ENCODE measurements at regions not wholly inside any gene's neighbourhood (a gene's known extent, or its start where the extent isn't known, plus 50 kb on each side); places are given as distances from the start of the nearest gene placed in this dataset.

GRCh38 chr4:96637971-96638412 lies 798.1 kb downstream of the PDHA2 start:
- Mint-ChIP-seq H3K4me3 (ENCODE audit: unreplicated experiment) (no peak overlapping the region), H3K4me1 (ENCODE audit: low read depth, unreplicated experiment) (no peaks in the 10 kb centered on the region), H3K9me3 (ENCODE audit: unreplicated experiment) (no peaks in the 10 kb centered on the region), H3K36me3 (ENCODE audit: insufficient read depth, unreplicated experiment) (no peaks in the 10 kb centered on the region), H3K27ac (ENCODE audit: unreplicated experiment) (no peak overlapping the region), H3K27me3 (ENCODE audit: insufficient read depth, unreplicated experiment) (peaks cover 2% of the 10 kb centered on the region)
- intact Hi-C loops (cut with micrococcal nuclease; ENCODE audit: unreplicated experiment) = no loop called here
- H3K27me3 ChIP-seq (replicated peaks; ENCODE audit: control insufficient read depth, insufficient read depth, low read length) = no peaks in the 10 kb centered on the region
- no peak for DNase-seq
- TF ChIP-seq, protein P1, sequence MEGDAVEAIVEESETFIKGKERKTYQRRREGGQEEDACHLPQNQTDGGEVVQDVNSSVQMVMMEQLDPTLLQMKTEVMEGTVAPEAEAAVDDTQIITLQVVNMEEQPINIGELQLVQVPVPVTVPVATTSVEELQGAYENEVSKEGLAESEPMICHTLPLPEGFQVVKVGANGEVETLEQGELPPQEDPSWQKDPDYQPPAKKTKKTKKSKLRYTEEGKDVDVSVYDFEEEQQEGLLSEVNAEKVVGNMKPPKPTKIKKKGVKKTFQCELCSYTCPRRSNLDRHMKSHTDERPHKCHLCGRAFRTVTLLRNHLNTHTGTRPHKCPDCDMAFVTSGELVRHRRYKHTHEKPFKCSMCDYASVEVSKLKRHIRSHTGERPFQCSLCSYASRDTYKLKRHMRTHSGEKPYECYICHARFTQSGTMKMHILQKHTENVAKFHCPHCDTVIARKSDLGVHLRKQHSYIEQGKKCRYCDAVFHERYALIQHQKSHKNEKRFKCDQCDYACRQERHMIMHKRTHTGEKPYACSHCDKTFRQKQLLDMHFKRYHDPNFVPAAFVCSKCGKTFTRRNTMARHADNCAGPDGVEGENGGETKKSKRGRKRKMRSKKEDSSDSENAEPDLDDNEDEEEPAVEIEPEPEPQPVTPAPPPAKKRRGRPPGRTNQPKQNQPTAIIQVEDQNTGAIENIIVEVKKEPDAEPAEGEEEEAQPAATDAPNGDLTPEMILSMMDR (IDR thresholded peaks at IDR 0.05; ENCODE audit: insufficient read depth in 1 of 2, low read depth in 1 of 2, low read length in 1 of 2, severe bottlenecking in 1 of 2, unreplicated experiment in 1 of 2) = no peak
- H3K9me3 ChIP-seq = no peaks in the 10 kb centered on the region
- no peaks in the 10 kb centered on the region for H3K4me1 ChIP-seq
- ChIA-PET POLR2A (no interaction called here), CTCF (no interaction called here)
- no peaks in the 10 kb centered on the region for H3K36me3 ChIP-seq (ENCODE audit: control insufficient read depth, insufficient read depth, low read length)
- BruUV-seq (replicated peaks) = no TSS peak
- H3K4me3 ChIP-seq (ENCODE audit: low read depth, low read length) = no peak overlapping the region

GRCh38 chr4:96639932-96640331 lies 800.0 kb downstream of the PDHA2 start:
- H3K27ac Mint-ChIP-seq (ENCODE audit: unreplicated experiment) = no peak overlapping the region
- Histone ChIP-seq H3K36me3 (ENCODE audit: control insufficient read depth, insufficient read depth, low read length) (no peaks in the 10 kb centered on the region), H3K27me3 (replicated peaks; ENCODE audit: control insufficient read depth, insufficient read depth, low read length) (no peaks in the 10 kb centered on the region), H3K4me3 (ENCODE audit: low read depth, low read length) (no peak overlapping the region), H3K4me1 (no peaks in the 10 kb centered on the region), H3K9me3 (no peaks in the 10 kb centered on the region)
- intact Hi-C loops (cut with micrococcal nuclease; ENCODE audit: unreplicated experiment) = no loop called here
- CTCF ChIA-PET = no interaction called here
- BruUV-seq (replicated peaks) = no TSS peak
- H3K4me3 Mint-ChIP-seq (ENCODE audit: unreplicated experiment) = no peak overlapping the region
- POLR2A ChIA-PET = no interaction called here
- H3K9me3 Mint-ChIP-seq (ENCODE audit: unreplicated experiment) = no peaks in the 10 kb centered on the region
- no peak for DNase-seq
- TF ChIP-seq, protein P1 (IDR thresholded peaks at IDR 0.05; ENCODE audit: insufficient read depth in 1 of 2, low read depth in 1 of 2, low read length in 1 of 2, severe bottlenecking in 1 of 2, unreplicated experiment in 1 of 2) = no peak
- no peaks in the 10 kb centered on the region for H3K36me3 Mint-ChIP-seq (ENCODE audit: insufficient read depth, unreplicated experiment)
- no peaks in the 10 kb centered on the region for H3K4me1 Mint-ChIP-seq (ENCODE audit: low read depth, unreplicated experiment)
- H3K27me3 Mint-ChIP-seq (ENCODE audit: insufficient read depth, unreplicated experiment) = peaks cover 2% of the 10 kb centered on the region

GRCh38 chr4:96642490-96642889 lies 802.6 kb downstream of the PDHA2 start:
- ChIA-PET POLR2A (no interaction called here), CTCF (no interaction called here)
- H3K4me1 ChIP-seq = no peaks in the 10 kb centered on the region
- no peak overlapping the region for H3K4me3 ChIP-seq (ENCODE audit: low read depth, low read length)
- Mint-ChIP-seq H3K36me3 (ENCODE audit: insufficient read depth, unreplicated experiment) (no peaks in the 10 kb centered on the region), H3K27me3 (ENCODE audit: insufficient read depth, unreplicated experiment) (peaks cover 2% of the 10 kb centered on the region), H3K4me1 (ENCODE audit: low read depth, unreplicated experiment) (no peaks in the 10 kb centered on the region), H3K27ac (ENCODE audit: unreplicated experiment) (no peak overlapping the region), H3K4me3 (ENCODE audit: unreplicated experiment) (no peak overlapping the region), H3K9me3 (ENCODE audit: unreplicated experiment) (no peaks in the 10 kb centered on the region)
- intact Hi-C loops (cut with micrococcal nuclease; ENCODE audit: unreplicated experiment) = no loop called here
- TF ChIP-seq, protein P1 (IDR thresholded peaks at IDR 0.05; ENCODE audit: insufficient read depth in 1 of 2, low read depth in 1 of 2, low read length in 1 of 2, severe bottlenecking in 1 of 2, unreplicated experiment in 1 of 2) = no peak
- H3K36me3 ChIP-seq (ENCODE audit: control insufficient read depth, insufficient read depth, low read length) = no peaks in the 10 kb centered on the region
- DNase-seq = no peak
- no TSS peak for BruUV-seq (replicated peaks)
- H3K27me3 ChIP-seq (replicated peaks; ENCODE audit: control insufficient read depth, insufficient read depth, low read length) = no peaks in the 10 kb centered on the region
- H3K9me3 ChIP-seq = no peaks in the 10 kb centered on the region
